PC-9 (cell line): ENCODE measurements at regions not wholly inside any gene's neighbourhood (a gene's known extent, or its start where the extent isn't known, plus 50 kb on each side); places are given as distances from the start of the nearest gene placed in this dataset.
"Not testable (repeated sequence)": the region's sequence is repeated elsewhere in the genome, so short reads cannot be mapped to it uniquely, and the experiment has no call there.

Source experiments
- BruUV-seq: library from RNA; stranded (reverse); fragments of 400-500 nt; replicated peaks from 2 replicates; lab custom pipeline; 2021; lab: Mats Ljungman, UMichigan
- CTCF ChIA-PET: fragments of 300-600 bp; sonication (Branson Sonifier 250); formaldehyde crosslinking; loops from one replicate; lab custom pipeline; 2022; ENCODE audit warnings: antibody characterized with exemption; lab: Charles Lee
- POLR2A ChIA-PET: fragments of 300-600 bp; sonication (Branson Sonifier 250); formaldehyde crosslinking; loops from one replicate; lab custom pipeline; 2022; ENCODE audit warnings: antibody characterized with exemption; ENCODE audit not compliant: unreplicated experiment; lab: Charles Lee
- DNase-seq, 2 experiments: peaks; one replicate each; pipeline versions ENCODE4 v3.0.0 to v3.0.0-alpha.2; 2015 to 2022; ENCODE audit warnings: mixed read lengths in 1 of 2
- H2AFZ ChIP-seq: fragments of 200-600 bp; sonication (generic); 2 replicates; pipeline ENCODE4 v1.8.1; 2017; ENCODE audit warnings: antibody characterized with exemption
- H3F3A ChIP-seq: fragments of 200-600 bp; sonication (generic); 2 replicates; pipeline ENCODE4 v1.8.1; 2017; ENCODE audit warnings: antibody characterized with exemption, mild to moderate bottlenecking, low read depth; ENCODE audit not compliant: insufficient read depth
- H3K27ac ChIP-seq: fragments of 200-600 bp; sonication (generic); 2 replicates; pipeline ENCODE4 v1.6.1; 2016; ENCODE audit warnings: mixed run types
- H3K27me3 ChIP-seq: fragments of 200-600 bp; sonication (generic); 2 replicates; pipeline ENCODE4 v1.6.1; 2016; ENCODE audit warnings: low read depth, mixed run types; ENCODE audit not compliant: insufficient read depth
- H3K36me3 ChIP-seq: fragments of 200-600 bp; sonication (generic); 2 replicates; pipeline ENCODE4 v1.6.1; 2016; ENCODE audit warnings: low read depth, mixed run types
- H3K4me1 ChIP-seq: fragments of 200-600 bp; sonication (generic); replicated peaks from 2 replicates; pipeline ENCODE4 v1.6.1; 2016; ENCODE audit warnings: mixed run types; ENCODE audit not compliant: insufficient read depth
- H3K4me2 ChIP-seq: fragments of 200-600 bp; sonication (generic); 2 replicates; pipeline ENCODE4 v1.6.1; 2017; ENCODE audit warnings: mixed run types
- H3K4me3 ChIP-seq: fragments of 200-600 bp; sonication (generic); 2 replicates; pipeline ENCODE4 v1.6.1; 2016; ENCODE audit warnings: mixed run types
- H3K79me2 ChIP-seq: fragments of 200-600 bp; sonication (generic); 2 replicates; pipeline ENCODE4 v1.6.1; 2017; ENCODE audit warnings: low read depth, mixed run types
- H3K9me2 ChIP-seq: fragments of 200-600 bp; sonication (generic); 2 replicates; pipeline ENCODE4 v1.8.1; 2017; ENCODE audit warnings: mild to moderate bottlenecking; ENCODE audit not compliant: insufficient read depth
- H3K9me3 ChIP-seq: fragments of 200-600 bp; sonication (generic); 2 replicates; pipeline ENCODE4 v1.8.1; 2016; ENCODE audit warnings: low read depth; ENCODE audit not compliant: insufficient read depth
- H4K20me1 ChIP-seq: fragments of 200-600 bp; sonication (generic); 2 replicates; pipeline ENCODE4 v1.8.1; 2017; ENCODE audit not compliant: insufficient read depth
- EZH2 ChIP-seq: fragments of 200-600 bp; sonication (generic); IDR thresholded peaks from 2 replicates; pipeline ENCODE4 v1.8.0; 2017; ENCODE audit warnings: antibody characterized with exemption, low read depth
- intact Hi-C: fragments of 100-400 bp; cut with micrococcal nuclease; formaldehyde crosslinking; loops from one replicate; pipeline ENCODE4 v1.10.0; 2022; ENCODE audit not compliant: unreplicated experiment
- TF ChIP-seq, protein P1 (sequence below): fragments of 200-600 bp; sonication (generic); conservative IDR thresholded peaks from 2 replicates; pipeline ENCODE4 v1.6.1; 2017; ENCODE audit warnings: mixed run types, antibody characterized with exemption, mild to moderate bottlenecking, moderate library complexity

- no peaks in the 10 kb centered on the region for H3K36me3 ChIP-seq
- H3K79me2 ChIP-seq: no peaks in the 10 kb centered on the region
- no peaks in the 10 kb centered on the region for H3K9me2 ChIP-seq
- no peaks in the 10 kb centered on the region for H4K20me1 ChIP-seq
- intact Hi-C loops: no loop called here
- CTCF ChIA-PET: no interaction called here
- no TSS peak for BruUV-seq
- H3K27ac ChIP-seq: no peak overlapping the region
- H3K27me3 ChIP-seq: no peaks in the 10 kb centered on the region
- no peak overlapping the region for H3K4me2 ChIP-seq
- POLR2A ChIA-PET: no interaction called here
- TF ChIP-seq, protein P1, sequence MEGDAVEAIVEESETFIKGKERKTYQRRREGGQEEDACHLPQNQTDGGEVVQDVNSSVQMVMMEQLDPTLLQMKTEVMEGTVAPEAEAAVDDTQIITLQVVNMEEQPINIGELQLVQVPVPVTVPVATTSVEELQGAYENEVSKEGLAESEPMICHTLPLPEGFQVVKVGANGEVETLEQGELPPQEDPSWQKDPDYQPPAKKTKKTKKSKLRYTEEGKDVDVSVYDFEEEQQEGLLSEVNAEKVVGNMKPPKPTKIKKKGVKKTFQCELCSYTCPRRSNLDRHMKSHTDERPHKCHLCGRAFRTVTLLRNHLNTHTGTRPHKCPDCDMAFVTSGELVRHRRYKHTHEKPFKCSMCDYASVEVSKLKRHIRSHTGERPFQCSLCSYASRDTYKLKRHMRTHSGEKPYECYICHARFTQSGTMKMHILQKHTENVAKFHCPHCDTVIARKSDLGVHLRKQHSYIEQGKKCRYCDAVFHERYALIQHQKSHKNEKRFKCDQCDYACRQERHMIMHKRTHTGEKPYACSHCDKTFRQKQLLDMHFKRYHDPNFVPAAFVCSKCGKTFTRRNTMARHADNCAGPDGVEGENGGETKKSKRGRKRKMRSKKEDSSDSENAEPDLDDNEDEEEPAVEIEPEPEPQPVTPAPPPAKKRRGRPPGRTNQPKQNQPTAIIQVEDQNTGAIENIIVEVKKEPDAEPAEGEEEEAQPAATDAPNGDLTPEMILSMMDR: no peak
- TF ChIP-seq EZH2: no peak
- no peaks in the 10 kb centered on the region for H3K4me1 ChIP-seq
- H3K9me3 ChIP-seq: no peaks in the 10 kb centered on the region
- no peak for DNase-seq
- no peak overlapping the region for H2AFZ ChIP-seq
- H3F3A ChIP-seq: no peaks in the 10 kb centered on the region
- H3K4me3 ChIP-seq: no peak overlapping the region
Measured at GRCh38 chrX:76509775-76510174, 82.3 kb downstream of the MAGEE1 start.

GRCh38 chrX:76517544-76517943 is 90.0 kb downstream of the MAGEE1 start:
- Histone ChIP-seq H3K27ac (no peak overlapping the region), H3K4me3 (no peak overlapping the region), H3K4me1 (no peaks in the 10 kb centered on the region), H3F3A (no peaks in the 10 kb centered on the region), H3K9me3 (no peaks in the 10 kb centered on the region), H2AFZ (no peak overlapping the region), H3K4me2 (no peak overlapping the region), H3K36me3 (no peaks in the 10 kb centered on the region), H3K79me2 (no peaks in the 10 kb centered on the region), H4K20me1 (no peaks in the 10 kb centered on the region), H3K27me3 (no peaks in the 10 kb centered on the region), H3K9me2 (no peaks in the 10 kb centered on the region)
- ChIA-PET CTCF (no interaction called here), POLR2A (no interaction called here)
- TF ChIP-seq EZH2: no peak
- TF ChIP-seq, protein P1: no peak
- intact Hi-C loops: no loop called here
- no peak for DNase-seq
- BruUV-seq: no TSS peak

- DNase-seq: no peak
- Histone ChIP-seq H3K4me1 (no peaks in the 10 kb centered on the region), H3K27me3 (no peaks in the 10 kb centered on the region), H3K9me2 (no peaks in the 10 kb centered on the region), H3K79me2 (no peaks in the 10 kb centered on the region), H3K36me3 (no peaks in the 10 kb centered on the region), H3K27ac (no peak overlapping the region), H3K9me3 (no peaks in the 10 kb centered on the region), H4K20me1 (no peaks in the 10 kb centered on the region), H3K4me3 (no peak overlapping the region), H3F3A (no peaks in the 10 kb centered on the region), H3K4me2 (no peak overlapping the region), H2AFZ (no peak overlapping the region)
- TF ChIP-seq, protein P1: no peak
- BruUV-seq: no TSS peak
- CTCF ChIA-PET: no interaction called here
- POLR2A ChIA-PET: no interaction called here
- intact Hi-C loops: no loop called here
Measured at GRCh38 chrX:76520273-76521054, 93.0 kb downstream of the MAGEE1 start.

DNA sequence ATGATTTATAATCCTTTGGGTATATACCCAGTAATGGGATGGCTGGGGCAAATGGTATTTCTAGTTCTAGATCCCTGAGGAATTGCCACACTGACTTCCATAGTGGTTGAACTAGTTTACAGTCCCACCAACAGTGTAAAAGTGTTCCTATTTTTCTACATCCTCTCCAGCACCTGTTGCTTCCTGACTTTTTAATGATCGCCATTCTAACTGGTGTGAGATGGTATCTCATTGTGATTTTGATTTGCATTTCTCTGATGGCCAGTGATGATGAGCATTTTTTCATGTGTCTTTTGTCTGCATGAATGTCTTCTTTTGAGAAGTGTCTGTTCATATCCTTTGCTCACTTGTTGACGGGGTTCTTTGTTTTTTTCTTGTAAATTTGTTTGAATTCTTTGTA is 108.2 kb downstream of the MAGEE1 start:
- POLR2A ChIA-PET, BruUV-seq: not testable (repeated sequence)

More for the DNA sequence above, 108.2 kb downstream of the MAGEE1 start:
- H3K9me2 ChIP-seq, H3K4me3 ChIP-seq, H3K79me2 ChIP-seq, H2AFZ ChIP-seq, H4K20me1 ChIP-seq, H3K4me2 ChIP-seq, H3K36me3 ChIP-seq, DNase-seq, H3F3A ChIP-seq, H3K27me3 ChIP-seq, H3K27ac ChIP-seq, H3K4me1 ChIP-seq, CTCF ChIA-PET, intact Hi-C loops, H3K9me3 ChIP-seq: not testable (repeated sequence)
